ENCODE measurements at regions not wholly inside any gene's neighbourhood (a gene's known extent, or its start where the extent isn't known, plus 50 kb on each side); places are given as distances from the start of the nearest gene placed in this dataset.

DNA sequence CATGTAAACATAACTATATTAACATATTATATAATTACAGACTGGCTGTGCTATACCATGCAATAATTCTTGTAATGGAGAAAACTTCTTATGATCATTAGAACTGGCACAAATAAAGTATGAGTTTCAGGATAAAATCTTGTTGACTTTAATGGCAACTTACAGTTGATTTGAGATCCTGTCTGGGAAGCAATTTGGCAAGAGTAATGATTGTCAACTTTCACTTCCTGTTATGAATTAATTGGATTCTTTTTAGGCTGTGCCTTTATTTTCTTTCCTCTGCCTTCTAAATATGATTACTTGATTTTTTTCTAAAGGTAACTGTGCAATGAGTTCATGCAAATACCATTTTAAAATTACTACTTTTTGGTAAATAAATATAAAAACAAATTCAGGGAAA lies 158.1 kb upstream of the B3GAT2 start:
- TF ChIP-seq, protein P1, sequence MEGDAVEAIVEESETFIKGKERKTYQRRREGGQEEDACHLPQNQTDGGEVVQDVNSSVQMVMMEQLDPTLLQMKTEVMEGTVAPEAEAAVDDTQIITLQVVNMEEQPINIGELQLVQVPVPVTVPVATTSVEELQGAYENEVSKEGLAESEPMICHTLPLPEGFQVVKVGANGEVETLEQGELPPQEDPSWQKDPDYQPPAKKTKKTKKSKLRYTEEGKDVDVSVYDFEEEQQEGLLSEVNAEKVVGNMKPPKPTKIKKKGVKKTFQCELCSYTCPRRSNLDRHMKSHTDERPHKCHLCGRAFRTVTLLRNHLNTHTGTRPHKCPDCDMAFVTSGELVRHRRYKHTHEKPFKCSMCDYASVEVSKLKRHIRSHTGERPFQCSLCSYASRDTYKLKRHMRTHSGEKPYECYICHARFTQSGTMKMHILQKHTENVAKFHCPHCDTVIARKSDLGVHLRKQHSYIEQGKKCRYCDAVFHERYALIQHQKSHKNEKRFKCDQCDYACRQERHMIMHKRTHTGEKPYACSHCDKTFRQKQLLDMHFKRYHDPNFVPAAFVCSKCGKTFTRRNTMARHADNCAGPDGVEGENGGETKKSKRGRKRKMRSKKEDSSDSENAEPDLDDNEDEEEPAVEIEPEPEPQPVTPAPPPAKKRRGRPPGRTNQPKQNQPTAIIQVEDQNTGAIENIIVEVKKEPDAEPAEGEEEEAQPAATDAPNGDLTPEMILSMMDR (IDR thresholded peaks at IDR 0.05), result no peak
- TF ChIP-seq POLR2A (IDR thresholded peaks at IDR 0.05), result no peak

Data from testis (tissue), 2 donors.